Activated CD4-positive, alpha-beta T cell treated with anti-CD3 and anti-CD28 coated beads for 36 hours (primary cell): ENCODE measurements at regions not wholly inside any gene's neighbourhood (a gene's known extent, or its start where the extent isn't known, plus 50 kb on each side); places are given as distances from the start of the nearest gene placed in this dataset.
"Not testable (repeated sequence)": the region's sequence is repeated elsewhere in the genome, so short reads cannot be mapped to it uniquely, and the experiment has no call there.

ENCODE experiments used
- ATAC-seq: fragments of 200-7000 bp; cut with Tn5 transposase; one replicate; pipeline ENCODE4 v1.10.0; 2021; ENCODE audit warnings: mild to moderate bottlenecking, moderate library complexity
- CTCF ChIA-PET: fragments of 350-600 bp; sonication (Branson Sonifier 250); formaldehyde crosslinking; loops from one replicate; lab custom pipeline; 2021; ENCODE audit warnings: antibody characterized with exemption; lab: Charles Lee
- POLR2A ChIA-PET: fragments of 350-600 bp; sonication (Branson Sonifier 250); formaldehyde crosslinking; loops from one replicate; lab custom pipeline; 2021; ENCODE audit warnings: antibody characterized with exemption, inconsistent platforms; lab: Charles Lee
- DNase-seq: peaks from one replicate; pipeline ENCODE4 v3.0.0-alpha.2; 2020
- H3K27ac Mint-ChIP-seq: one replicate; pipeline ENCODE4 v1.8.0; 2021; ENCODE audit warnings: mixed read lengths
- H3K27me3 Mint-ChIP-seq: one replicate; pipeline ENCODE4 v1.8.0; 2021; ENCODE audit warnings: mixed read lengths
- H3K36me3 Mint-ChIP-seq: one replicate; pipeline ENCODE4 v1.8.0; 2021; ENCODE audit warnings: low read depth, mixed read lengths
- H3K4me1 Mint-ChIP-seq: one replicate; pipeline ENCODE4 v1.8.0; 2021; ENCODE audit warnings: mixed read lengths
- H3K4me3 Mint-ChIP-seq: one replicate; pipeline ENCODE4 v1.8.0; 2021; ENCODE audit warnings: mild to moderate bottlenecking, moderate library complexity, mixed read lengths
- H3K9me3 Mint-ChIP-seq: one replicate; pipeline ENCODE4 v1.8.0; 2021; ENCODE audit warnings: low read depth, mixed read lengths
- intact Hi-C, 2 experiments: fragments of 100-400 bp; cut with DNase I in 1 of 2; cut with micrococcal nuclease in 1 of 2; formaldehyde crosslinking; loops; one replicate each; pipeline versions ENCODE4 v1.14.2 to v1.15.1; 2022 to 2024; cut with DNase I, micrococcal nuclease

GRCh38 chr18:71374294-71375000, 1085.6 kb downstream of the SOCS6 start:
- intact Hi-C loops: no loop called here
- CTCF ChIA-PET: no interaction called here
- Mint-ChIP-seq H3K4me1 (no peaks in the 10 kb centered on the region), H3K27ac (no peak overlapping the region), H3K27me3 (no peaks in the 10 kb centered on the region), H3K9me3 (no peaks in the 10 kb centered on the region), H3K4me3 (no peak overlapping the region), H3K36me3 (no peaks in the 10 kb centered on the region)
- POLR2A ChIA-PET: no interaction called here
- no peak for ATAC-seq
- DNase-seq: no peak

GRCh38 chr18:71371951-71372605, 1083.2 kb downstream of the SOCS6 start:
- intact Hi-C loops: no loop called here
- ATAC-seq (no peak), DNase-seq (no peak)
- H3K9me3 Mint-ChIP-seq: peaks cover 4% of the 10 kb centered on the region
- H3K27me3 Mint-ChIP-seq: no peaks in the 10 kb centered on the region
- no peaks in the 10 kb centered on the region for H3K4me1 Mint-ChIP-seq
- H3K36me3 Mint-ChIP-seq: no peaks in the 10 kb centered on the region
- no peak overlapping the region for H3K4me3 Mint-ChIP-seq
- ChIA-PET CTCF (no interaction called here), POLR2A (no interaction called here)
- H3K27ac Mint-ChIP-seq: no peak overlapping the region

- H3K4me3 Mint-ChIP-seq: no peak overlapping the region
- ChIA-PET POLR2A (no interaction called here), CTCF (no interaction called here)
- ATAC-seq: no peak
- H3K27ac Mint-ChIP-seq: no peak overlapping the region
- DNase-seq: no peak
- H3K4me1 Mint-ChIP-seq: no peaks in the 10 kb centered on the region
- H3K36me3 Mint-ChIP-seq: no peaks in the 10 kb centered on the region
- intact Hi-C loops: no loop called here
- H3K27me3 Mint-ChIP-seq: no peaks in the 10 kb centered on the region
- peaks cover 12% of the 10 kb centered on the region for H3K9me3 Mint-ChIP-seq
These were observed 1082.0 kb downstream of the SOCS6 start for GRCh38 chr18:71370671-71371445.

GRCh38 chr18:71370095-71370494, 1081.2 kb downstream of the SOCS6 start:
- no peak for ATAC-seq
- no peak overlapping the region for H3K4me3 Mint-ChIP-seq
- intact Hi-C loops: no loop called here
- no peaks in the 10 kb centered on the region for H3K36me3 Mint-ChIP-seq
- H3K27ac Mint-ChIP-seq: no peak overlapping the region
- DNase-seq: no peak
- ChIA-PET CTCF (no interaction called here), POLR2A (no interaction called here)
- H3K27me3 Mint-ChIP-seq: no peaks in the 10 kb centered on the region
- no peaks in the 10 kb centered on the region for H3K4me1 Mint-ChIP-seq
- peaks cover 12% of the 10 kb centered on the region for H3K9me3 Mint-ChIP-seq

- intact Hi-C loops: no loop called here
- no peak for ATAC-seq
- Mint-ChIP-seq H3K27me3 (no peaks in the 10 kb centered on the region), H3K9me3 (peaks cover 11% of the 10 kb centered on the region), H3K27ac (no peak overlapping the region), H3K4me1 (no peaks in the 10 kb centered on the region), H3K4me3 (no peak overlapping the region), H3K36me3 (no peaks in the 10 kb centered on the region)
- ChIA-PET CTCF (no interaction called here), POLR2A (no interaction called here)
- no peak for DNase-seq
These were observed 1073.3 kb downstream of the SOCS6 start for GRCh38 chr18:71362140-71362539.

GRCh38 chr18:71355599-71355998, 1066.8 kb downstream of the SOCS6 start:
- intact Hi-C loops, CTCF ChIA-PET, H3K4me1 Mint-ChIP-seq, H3K4me3 Mint-ChIP-seq, H3K36me3 Mint-ChIP-seq, H3K27me3 Mint-ChIP-seq, H3K9me3 Mint-ChIP-seq, POLR2A ChIA-PET, DNase-seq, ATAC-seq, H3K27ac Mint-ChIP-seq: not testable (repeated sequence)

- ChIA-PET CTCF (no interaction called here), POLR2A (no interaction called here)
- DNase-seq (no peak), ATAC-seq (no peak)
- Mint-ChIP-seq H3K9me3 (no peaks in the 10 kb centered on the region), H3K27me3 (no peaks in the 10 kb centered on the region), H3K4me1 (no peaks in the 10 kb centered on the region), H3K36me3 (no peaks in the 10 kb centered on the region), H3K4me3 (no peak overlapping the region), H3K27ac (no peak overlapping the region)
- intact Hi-C loops: no loop called here
These were observed 1063.8 kb downstream of the SOCS6 start for GRCh38 chr18:71352618-71353017.

GRCh38 chr18:71336576-71337210, 1047.8 kb downstream of the SOCS6 start:
- H3K27ac Mint-ChIP-seq: no peak overlapping the region
- no peaks in the 10 kb centered on the region for H3K36me3 Mint-ChIP-seq
- H3K4me3 Mint-ChIP-seq: no peak overlapping the region
- no peaks in the 10 kb centered on the region for H3K27me3 Mint-ChIP-seq
- intact Hi-C loops: no loop called here
- ChIA-PET POLR2A (no interaction called here), CTCF (no interaction called here)
- H3K4me1 Mint-ChIP-seq: no peaks in the 10 kb centered on the region
- no peak for DNase-seq
- no peaks in the 10 kb centered on the region for H3K9me3 Mint-ChIP-seq
- ATAC-seq: no peak

- Mint-ChIP-seq H3K4me1 (no peaks in the 10 kb centered on the region), H3K27me3 (no peaks in the 10 kb centered on the region), H3K27ac (no peak overlapping the region), H3K36me3 (no peaks in the 10 kb centered on the region), H3K9me3 (no peaks in the 10 kb centered on the region), H3K4me3 (no peak overlapping the region)
- intact Hi-C loops: no loop called here
- POLR2A ChIA-PET: no interaction called here
- CTCF ChIA-PET: no interaction called here
- ATAC-seq (no peak), DNase-seq (no peak)
These were observed 1040.7 kb downstream of the SOCS6 start for GRCh38 chr18:71329563-71329962.

GRCh38 chr18:71329114-71329513, 1040.3 kb downstream of the SOCS6 start:
- Mint-ChIP-seq H3K4me3 (no peak overlapping the region), H3K4me1 (no peaks in the 10 kb centered on the region), H3K9me3 (no peaks in the 10 kb centered on the region), H3K27me3 (no peaks in the 10 kb centered on the region), H3K27ac (no peak overlapping the region), H3K36me3 (no peaks in the 10 kb centered on the region)
- ATAC-seq (no peak), DNase-seq (no peak)
- CTCF ChIA-PET: interaction anchor here (0.7 kb wide), 1 partner anchor 11 kb away, joined by 3 read pairs; no protein-coding TSS in a partner anchor
- intact Hi-C loops: no loop called here
- POLR2A ChIA-PET: no interaction called here

- Mint-ChIP-seq H3K36me3 (no peaks in the 10 kb centered on the region), H3K4me1 (no peaks in the 10 kb centered on the region), H3K27me3 (no peaks in the 10 kb centered on the region), H3K9me3 (no peaks in the 10 kb centered on the region), H3K4me3 (no peak overlapping the region), H3K27ac (no peak overlapping the region)
- ATAC-seq (no peak), DNase-seq (no peak)
- intact Hi-C loops: no loop called here
- POLR2A ChIA-PET: no interaction called here
- CTCF ChIA-PET: no interaction called here
These were observed 1039.0 kb downstream of the SOCS6 start for GRCh38 chr18:71327850-71328249.
